ENCODE measurements at regions not wholly inside any gene's neighbourhood (a gene's known extent, or its start where the extent isn't known, plus 50 kb on each side); places are given as distances from the start of the nearest gene placed in this dataset.

DNA sequence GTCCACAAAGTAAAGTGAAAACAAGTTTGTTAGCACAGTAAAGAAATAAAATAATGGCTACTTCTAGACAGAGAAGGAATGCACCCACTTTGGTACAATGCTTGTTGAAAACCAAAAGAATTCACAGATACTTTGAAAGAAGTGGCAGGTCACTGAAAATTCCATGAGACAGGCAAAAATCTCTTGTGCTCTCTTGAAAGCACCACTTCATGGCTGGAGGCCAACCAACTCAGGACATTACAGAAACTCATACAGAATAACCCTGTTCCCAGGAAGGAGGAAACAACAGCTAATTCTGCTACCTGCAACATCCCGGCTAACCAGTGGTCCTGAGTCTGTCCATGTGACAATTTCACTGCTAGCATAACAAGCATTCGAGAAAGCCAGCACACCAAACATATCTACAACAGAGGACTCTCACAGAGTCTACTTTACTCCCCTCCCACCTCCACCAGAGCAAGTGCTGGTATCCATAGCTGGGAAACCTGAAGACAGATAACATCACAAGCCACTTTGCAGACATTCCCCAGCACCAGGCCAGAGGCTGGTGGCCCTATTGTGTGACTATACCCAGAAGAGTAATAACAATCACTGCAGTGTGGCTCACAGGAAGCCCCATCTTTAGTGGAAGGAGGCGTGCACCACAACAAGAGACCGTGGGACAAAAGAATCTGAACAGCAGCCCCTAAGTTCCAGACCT is 255.3 kb upstream of the SLITRK3 start:
- no peak for DNase-seq (ENCODE audit: low read depth)
- H3K4me3 ChIP-seq (ENCODE audit: low read depth, low read length), result no peak overlapping the region
- TF ChIP-seq, protein P1, sequence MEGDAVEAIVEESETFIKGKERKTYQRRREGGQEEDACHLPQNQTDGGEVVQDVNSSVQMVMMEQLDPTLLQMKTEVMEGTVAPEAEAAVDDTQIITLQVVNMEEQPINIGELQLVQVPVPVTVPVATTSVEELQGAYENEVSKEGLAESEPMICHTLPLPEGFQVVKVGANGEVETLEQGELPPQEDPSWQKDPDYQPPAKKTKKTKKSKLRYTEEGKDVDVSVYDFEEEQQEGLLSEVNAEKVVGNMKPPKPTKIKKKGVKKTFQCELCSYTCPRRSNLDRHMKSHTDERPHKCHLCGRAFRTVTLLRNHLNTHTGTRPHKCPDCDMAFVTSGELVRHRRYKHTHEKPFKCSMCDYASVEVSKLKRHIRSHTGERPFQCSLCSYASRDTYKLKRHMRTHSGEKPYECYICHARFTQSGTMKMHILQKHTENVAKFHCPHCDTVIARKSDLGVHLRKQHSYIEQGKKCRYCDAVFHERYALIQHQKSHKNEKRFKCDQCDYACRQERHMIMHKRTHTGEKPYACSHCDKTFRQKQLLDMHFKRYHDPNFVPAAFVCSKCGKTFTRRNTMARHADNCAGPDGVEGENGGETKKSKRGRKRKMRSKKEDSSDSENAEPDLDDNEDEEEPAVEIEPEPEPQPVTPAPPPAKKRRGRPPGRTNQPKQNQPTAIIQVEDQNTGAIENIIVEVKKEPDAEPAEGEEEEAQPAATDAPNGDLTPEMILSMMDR (IDR thresholded peaks at IDR 0.05; ENCODE audit: low read depth, low read length, missing control alignments), result no peak

DNA sequence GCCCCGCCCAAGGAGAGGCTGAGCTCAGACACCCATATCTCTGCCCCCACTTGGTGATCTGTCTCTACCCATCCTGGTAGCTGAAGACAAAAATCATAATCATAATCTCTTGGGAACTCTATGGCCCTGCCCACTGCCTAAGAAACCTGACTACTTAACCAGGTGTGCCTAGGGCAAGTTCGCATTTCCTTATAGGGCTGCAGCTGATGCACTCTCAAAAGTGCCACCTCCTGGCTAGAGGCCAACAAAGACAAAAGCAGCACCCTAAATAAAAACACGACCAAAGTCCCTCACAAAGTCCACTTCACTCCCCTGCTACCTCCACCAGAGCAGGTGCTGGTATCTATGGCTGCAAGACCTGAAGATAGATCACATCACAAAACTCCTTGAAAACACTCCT is 250.4 kb upstream of the SLITRK3 start:
- TF ChIP-seq, protein P1 (IDR thresholded peaks at IDR 0.05; ENCODE audit: low read depth, low read length, missing control alignments), result no peak
- no peak overlapping the region for H3K4me3 ChIP-seq (ENCODE audit: low read depth, low read length)
- no peak for DNase-seq (ENCODE audit: low read depth)

DNA sequence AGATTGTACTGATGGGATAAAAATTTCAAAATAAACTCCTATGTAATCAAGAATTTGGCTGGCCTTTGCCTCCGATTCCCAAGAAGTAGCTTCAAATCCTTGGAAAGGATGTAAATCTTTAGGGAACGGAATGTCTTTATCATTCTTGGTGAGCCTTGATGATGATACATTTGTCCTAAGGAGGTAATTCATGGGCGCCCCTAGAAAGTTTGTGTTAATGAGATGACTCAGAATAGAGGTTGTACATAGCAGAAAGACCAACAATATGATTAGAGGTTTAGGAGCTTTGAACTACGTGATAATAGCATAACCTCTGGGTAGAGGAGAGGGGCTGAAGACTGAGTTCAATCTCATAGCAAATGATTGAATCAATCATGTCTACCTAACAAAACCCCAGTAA is 248.6 kb upstream of the SLITRK3 start:
- H3K4me3 ChIP-seq (ENCODE audit: low read depth, low read length), result no peak overlapping the region
- TF ChIP-seq, protein P1 (IDR thresholded peaks at IDR 0.05; ENCODE audit: low read depth, low read length, missing control alignments), result no peak

DNA sequence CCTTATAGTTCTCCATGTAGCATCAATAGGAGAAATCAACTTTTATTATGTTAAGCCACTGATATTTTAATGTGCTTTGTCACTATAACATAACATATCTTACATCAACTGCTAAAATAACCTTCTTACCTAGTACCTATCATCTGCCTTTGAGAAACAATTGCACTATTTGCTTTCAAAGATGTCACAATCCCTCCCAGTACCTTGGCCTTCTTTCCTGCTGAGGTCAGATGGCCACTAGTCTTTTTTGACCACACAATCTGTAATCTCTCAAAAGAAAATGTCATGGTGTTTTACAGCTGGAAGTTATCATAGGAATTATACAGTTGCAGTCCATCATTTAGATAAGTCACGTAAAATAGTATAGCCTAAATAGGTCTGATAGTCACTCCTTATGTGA is 247.5 kb upstream of the SLITRK3 start:
- TF ChIP-seq, protein P1 (IDR thresholded peaks at IDR 0.05; ENCODE audit: low read depth, low read length, missing control alignments), result no peak
- no peak for DNase-seq (ENCODE audit: low read depth)
- H3K4me3 ChIP-seq (ENCODE audit: low read depth, low read length), result no peak overlapping the region

More for the DNA sequence above, 248.6 kb upstream of the SLITRK3 start:
- no peak for DNase-seq (ENCODE audit: low read depth)

DNA sequence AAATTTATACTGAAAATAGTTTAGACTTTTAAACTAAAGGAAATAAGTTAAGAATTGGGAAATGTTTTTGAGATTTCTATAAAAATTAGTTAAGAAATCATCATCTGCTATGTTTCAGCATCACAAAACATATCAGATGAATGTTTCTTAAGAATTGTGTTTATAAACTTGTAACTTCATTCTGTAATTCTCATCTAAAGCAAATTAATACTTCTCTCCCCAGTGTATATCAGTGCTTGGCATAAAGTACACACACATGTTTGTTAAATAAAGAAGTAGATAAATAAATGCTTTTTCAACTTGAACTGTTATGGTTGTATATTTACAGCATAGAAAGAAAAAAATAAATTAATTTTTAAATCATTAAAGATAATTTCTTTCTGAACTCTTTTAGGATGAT is 245.9 kb upstream of the SLITRK3 start:
- no peak overlapping the region for H3K4me3 ChIP-seq (ENCODE audit: low read depth, low read length)
- no peak for DNase-seq (ENCODE audit: low read depth)
- TF ChIP-seq, protein P1 (IDR thresholded peaks at IDR 0.05; ENCODE audit: low read depth, low read length, missing control alignments), result no peak

DNA sequence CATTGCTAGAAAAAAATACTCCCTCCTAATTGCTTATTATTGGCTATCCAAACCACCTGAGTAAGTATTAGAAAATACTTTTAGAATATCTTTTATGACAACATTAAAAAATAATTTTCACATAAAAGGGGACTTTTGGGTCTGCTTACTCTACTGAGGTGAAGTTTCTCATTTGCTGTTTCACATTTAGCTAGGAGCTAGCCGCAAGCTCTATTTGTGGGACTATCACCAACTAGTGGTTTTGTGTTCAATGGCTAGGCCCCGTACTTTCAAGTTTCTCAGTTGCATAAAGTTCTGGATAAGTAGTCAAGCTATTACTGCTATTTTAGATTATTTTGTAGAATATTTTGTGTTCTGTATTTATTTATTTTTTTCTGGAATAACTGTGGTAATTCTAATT is 244.2 kb upstream of the SLITRK3 start:
- H3K4me3 ChIP-seq (ENCODE audit: low read depth, low read length), result no peak overlapping the region
- TF ChIP-seq, protein P1 (IDR thresholded peaks at IDR 0.05; ENCODE audit: low read depth, low read length, missing control alignments), result no peak
- no peak for DNase-seq (ENCODE audit: low read depth)

DNA sequence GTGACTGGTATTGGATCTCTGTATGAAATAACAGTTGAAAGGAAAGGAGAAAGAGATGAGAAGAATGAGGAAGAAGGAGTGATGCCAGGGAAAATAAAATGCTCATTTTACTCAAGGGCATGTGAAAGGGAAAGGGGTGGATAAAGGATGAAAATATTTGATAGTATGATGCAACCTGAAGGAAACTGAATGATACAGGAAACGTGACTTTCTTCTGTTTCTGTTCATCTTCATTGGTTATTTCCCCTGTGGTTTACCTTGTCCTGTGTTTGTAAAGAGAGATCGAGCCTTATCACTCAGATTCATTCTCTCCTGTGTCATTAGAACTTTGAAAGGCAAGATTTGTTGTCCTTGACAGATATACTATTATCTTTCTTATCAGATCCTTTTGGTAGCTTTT is 243.6 kb upstream of the SLITRK3 start:
- DNase-seq (ENCODE audit: low read depth), result no peak
- TF ChIP-seq, protein P1 (IDR thresholded peaks at IDR 0.05; ENCODE audit: low read depth, low read length, missing control alignments), result no peak
- H3K4me3 ChIP-seq (ENCODE audit: low read depth, low read length), result no peak overlapping the region

All from GM12864 (cell line).